ENCODE measurements at regions not wholly inside any gene's neighbourhood (a gene's known extent, or its start where the extent isn't known, plus 50 kb on each side); places are given as distances from the start of the nearest gene placed in this dataset.
"Not testable (repeated sequence)": the region's sequence is repeated elsewhere in the genome, so short reads cannot be mapped to it uniquely, and the experiment has no call there.

DNA sequence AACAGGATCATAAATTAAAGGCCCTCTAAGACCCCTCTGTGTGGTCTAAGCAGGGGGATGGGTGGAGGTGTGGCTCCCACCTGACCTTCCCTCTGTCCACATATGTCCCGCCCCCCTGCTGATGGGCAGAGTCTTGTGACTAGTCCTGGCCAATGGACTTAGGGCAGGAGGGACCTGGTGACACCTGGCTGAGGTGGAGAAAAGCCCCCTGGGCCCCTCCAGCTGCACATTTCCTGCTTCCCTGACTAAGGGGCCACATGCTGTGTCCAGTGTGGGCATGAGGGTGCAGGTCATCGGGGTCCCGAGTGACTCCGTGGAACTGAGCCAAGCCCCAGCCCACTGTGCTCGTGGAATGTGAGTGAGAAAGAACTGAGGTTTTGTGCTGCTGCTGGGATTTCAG lies 254.7 kb downstream of the ADGRD1 start:
- DNase-seq (ENCODE audit: insufficient read length) (no peak), FAIRE-seq (no peak)
- no peak for TF ChIP-seq TAF1 (IDR thresholded peaks at IDR 0.05; ENCODE audit: borderline replicate concordance, low read depth, low read length)
- TF ChIP-seq POLR2AphosphoS5 (IDR thresholded peaks at IDR 0.05; ENCODE audit: low read depth, low read length) = no peak
- no peak for TF ChIP-seq POLR2A (IDR thresholded peaks at IDR 0.05; ENCODE audit: low read depth, low read length)

DNA sequence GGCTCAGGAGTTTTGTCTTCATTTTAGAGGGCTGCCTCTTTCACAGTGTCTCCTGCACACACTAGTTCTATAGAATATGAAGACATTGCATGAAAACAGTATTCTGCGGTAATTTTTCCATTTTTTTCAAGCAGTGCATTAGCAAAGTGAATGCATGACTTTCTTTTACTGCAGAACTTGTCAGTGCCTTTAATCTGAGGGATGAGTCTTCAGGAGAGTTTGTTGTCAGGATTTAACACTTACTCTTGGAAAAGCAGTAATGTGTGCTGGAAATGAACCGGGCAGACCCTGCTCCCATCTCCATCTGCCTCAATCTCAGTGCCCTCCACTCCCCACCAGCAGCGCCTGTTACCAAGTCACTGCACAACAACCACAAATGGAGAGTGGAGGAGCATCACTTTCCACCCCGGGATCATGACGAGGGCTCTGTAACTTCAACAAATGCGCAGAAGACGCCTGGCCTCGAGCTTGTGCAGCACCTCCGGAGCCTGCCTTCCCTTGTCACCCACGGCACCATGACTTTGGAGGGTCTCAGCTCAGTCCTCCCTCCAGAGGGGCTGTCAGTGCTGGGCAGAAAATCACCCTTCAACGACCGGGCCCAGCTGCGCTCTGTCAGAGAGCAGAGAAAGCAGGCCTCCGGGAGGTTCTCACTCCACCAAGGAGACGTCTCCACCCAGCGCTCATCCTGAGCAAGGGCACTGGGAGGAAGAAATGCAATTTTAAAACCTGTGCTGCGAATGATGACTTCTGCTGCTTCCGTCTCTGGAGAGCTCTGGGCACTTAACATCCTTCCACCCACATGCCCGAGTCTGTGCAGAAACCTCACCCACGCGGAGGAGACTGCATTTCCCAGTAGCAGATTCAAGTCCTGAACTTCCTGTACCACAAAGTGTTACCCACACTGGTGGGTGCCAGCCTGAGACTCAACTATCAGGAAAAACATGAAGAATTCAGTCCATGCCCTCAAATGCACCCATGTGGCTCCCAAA lies 255.7 kb downstream of the ADGRD1 start:
- FAIRE-seq = no peak
- no peak for TF ChIP-seq POLR2A (IDR thresholded peaks at IDR 0.05; ENCODE audit: low read depth, low read length)
- no peak for TF ChIP-seq TAF1 (IDR thresholded peaks at IDR 0.05; ENCODE audit: borderline replicate concordance, low read depth, low read length)
- no peak for TF ChIP-seq POLR2AphosphoS5 (IDR thresholded peaks at IDR 0.05; ENCODE audit: low read depth, low read length)
- DNase-seq (ENCODE audit: insufficient read length) = no peak

DNA sequence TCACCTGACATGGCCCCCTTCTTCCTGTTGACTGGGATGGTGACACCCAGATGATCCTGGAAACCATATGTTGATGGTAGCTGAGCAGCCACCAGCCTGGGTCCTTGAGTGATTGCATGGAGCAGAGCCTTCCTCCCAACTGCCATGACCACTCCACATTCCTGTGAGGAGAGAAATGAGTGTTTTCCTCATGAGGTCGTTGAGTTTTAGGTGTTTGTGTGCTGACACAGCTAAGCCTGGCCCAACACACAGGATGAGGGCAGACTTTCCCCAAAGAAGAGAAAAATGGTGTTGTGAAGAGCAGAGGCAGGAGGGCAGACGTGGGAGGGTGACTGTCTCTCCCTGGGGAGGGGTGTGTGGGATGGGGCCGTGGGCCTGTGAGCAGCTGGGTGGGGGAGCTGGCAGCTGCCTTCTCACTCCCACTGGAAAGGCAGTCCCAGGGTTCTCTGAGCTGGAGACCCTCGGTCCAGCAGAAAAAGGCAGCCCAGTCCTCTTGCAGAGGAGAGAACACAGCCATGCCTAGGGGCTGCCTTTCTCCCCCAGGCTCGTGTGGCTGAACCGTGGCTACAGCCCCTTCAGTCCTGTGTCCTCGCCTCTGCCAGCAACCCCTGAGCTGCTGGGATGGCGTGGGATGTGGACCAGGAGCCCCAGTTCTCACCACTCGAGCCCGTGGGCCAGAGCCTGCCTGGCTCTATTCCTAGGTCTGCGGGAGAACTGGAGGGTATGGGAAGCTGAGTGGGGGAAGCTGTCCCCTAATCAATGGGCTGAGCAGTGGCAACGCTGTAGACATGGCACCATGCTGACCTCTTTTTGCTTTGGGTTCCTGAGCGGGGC lies 257.0 kb downstream of the ADGRD1 start:
- TF ChIP-seq POLR2AphosphoS5 (IDR thresholded peaks at IDR 0.05; ENCODE audit: low read depth, low read length) (no peak), TAF1 (IDR thresholded peaks at IDR 0.05; ENCODE audit: borderline replicate concordance, low read depth, low read length) (no peak), POLR2A (IDR thresholded peaks at IDR 0.05; ENCODE audit: low read depth, low read length) (no peak)
- FAIRE-seq = no peak

DNA sequence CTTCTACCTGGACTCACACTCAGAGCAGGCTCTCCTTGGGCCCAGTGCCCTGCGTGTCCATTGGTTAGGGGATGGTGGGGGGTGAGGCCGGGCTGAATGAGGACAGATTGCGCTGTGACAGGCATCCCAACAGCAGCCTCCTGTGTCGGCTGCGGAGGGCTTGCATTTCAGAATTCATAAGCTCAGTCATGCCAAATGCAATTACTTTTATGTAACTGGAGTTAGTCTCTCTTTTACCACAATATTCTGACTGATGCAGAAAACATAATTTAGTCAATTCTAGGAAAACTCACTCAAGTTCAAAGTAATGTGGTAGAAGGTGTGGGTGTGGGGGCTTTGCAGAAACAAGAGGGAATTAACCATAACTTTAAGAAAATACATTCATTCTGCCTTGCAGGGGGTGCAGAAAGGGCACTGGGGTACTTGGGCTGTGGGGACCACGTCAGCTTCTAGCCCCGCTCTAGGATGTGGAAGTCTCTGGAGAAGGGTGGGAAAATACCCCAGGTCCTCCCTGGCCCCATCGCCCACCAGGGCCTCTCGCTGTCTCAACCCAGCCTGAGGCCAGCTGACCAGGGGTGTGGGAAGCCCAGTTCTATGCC lies 257.7 kb downstream of the ADGRD1 start:
- no peak for DNase-seq (ENCODE audit: insufficient read length)
- FAIRE-seq = no peak
- TF ChIP-seq TAF1 (IDR thresholded peaks at IDR 0.05; ENCODE audit: borderline replicate concordance, low read depth, low read length) (no peak), POLR2AphosphoS5 (IDR thresholded peaks at IDR 0.05; ENCODE audit: low read depth, low read length) (no peak), POLR2A (IDR thresholded peaks at IDR 0.05; ENCODE audit: low read depth, low read length) (no peak)

More for the DNA sequence above, 257.0 kb downstream of the ADGRD1 start:
- no peak for DNase-seq (ENCODE audit: insufficient read length)

DNA sequence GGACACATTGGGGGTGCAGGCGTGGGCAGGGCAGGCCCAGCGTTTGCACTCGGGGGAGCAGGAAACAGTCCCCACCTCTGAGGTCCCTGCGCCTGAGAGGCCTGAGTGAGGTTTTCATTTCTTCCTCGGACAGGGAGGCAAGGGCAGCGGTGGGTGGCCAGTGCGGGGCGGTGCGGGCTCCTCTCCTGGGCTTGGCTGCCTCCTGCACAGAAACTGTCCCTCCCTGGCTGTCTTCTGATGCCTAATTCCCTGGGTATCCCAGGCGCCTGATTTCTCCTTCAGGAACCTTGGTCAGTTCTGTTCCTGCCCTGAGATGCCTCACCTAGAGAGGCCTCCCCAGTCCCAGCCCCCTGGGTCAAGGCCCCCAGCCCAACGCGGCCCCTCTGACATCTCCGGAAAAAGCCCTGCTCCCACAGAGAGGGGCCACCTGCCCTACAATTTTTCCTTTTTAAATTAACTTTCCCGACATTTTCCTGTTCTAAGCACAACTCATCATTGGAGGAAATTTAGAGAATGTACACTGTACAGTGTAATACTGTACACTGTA lies 260.3 kb downstream of the ADGRD1 start:
- DNase-seq (ENCODE audit: insufficient read length) (no peak), FAIRE-seq (no peak)
- TF ChIP-seq POLR2A (IDR thresholded peaks at IDR 0.05; ENCODE audit: low read depth, low read length) = no peak
- TF ChIP-seq TAF1 (IDR thresholded peaks at IDR 0.05; ENCODE audit: borderline replicate concordance, low read depth, low read length) = no peak
- TF ChIP-seq POLR2AphosphoS5 (IDR thresholded peaks at IDR 0.05; ENCODE audit: low read depth, low read length) = no peak

DNA sequence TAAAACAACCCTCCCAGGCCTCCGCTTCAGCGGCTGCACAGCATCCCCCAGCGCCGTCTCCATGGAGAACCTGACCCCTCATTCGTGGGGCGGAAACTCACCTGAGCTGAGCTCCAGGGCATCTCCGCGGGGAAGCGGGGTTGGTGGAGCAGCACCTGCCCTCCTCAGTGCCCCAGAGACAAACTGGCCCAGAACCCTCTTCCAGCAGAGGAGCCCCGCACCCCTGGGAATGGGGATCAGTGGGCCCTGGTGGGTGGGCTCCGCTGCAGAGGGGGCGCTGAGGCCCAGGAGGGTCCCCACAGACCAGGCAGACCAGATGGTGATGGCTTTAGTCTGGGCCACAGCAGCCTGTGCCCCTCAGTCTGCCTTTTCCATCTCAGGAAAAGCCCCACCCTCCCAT lies 261.2 kb downstream of the ADGRD1 start:
- not testable (repeated sequence) for FAIRE-seq; DNase-seq (ENCODE audit: insufficient read length)

DNA sequence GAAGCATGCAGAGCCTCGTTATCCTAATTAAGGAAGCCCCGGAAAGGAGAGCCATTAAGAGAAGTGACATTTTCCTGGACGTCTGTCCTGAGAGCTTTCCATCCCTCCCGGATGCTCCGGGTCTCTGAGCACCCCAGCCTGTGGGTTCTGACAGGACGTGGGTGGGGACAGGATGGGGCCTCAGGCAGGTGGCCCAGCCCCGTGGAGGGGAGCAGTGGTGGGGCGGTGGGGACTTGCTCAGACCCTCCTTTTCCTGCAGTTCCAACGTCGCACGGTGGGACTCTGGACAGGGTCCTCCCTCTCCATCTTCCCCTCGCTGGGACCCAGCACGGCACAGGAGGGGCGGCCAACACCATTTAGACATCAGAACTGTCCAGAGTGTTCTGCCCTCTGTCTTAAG lies 262.9 kb downstream of the ADGRD1 start:
- not testable (repeated sequence) for DNase-seq (ENCODE audit: insufficient read length)
- peak; percentile 40 for FAIRE-seq

DNA sequence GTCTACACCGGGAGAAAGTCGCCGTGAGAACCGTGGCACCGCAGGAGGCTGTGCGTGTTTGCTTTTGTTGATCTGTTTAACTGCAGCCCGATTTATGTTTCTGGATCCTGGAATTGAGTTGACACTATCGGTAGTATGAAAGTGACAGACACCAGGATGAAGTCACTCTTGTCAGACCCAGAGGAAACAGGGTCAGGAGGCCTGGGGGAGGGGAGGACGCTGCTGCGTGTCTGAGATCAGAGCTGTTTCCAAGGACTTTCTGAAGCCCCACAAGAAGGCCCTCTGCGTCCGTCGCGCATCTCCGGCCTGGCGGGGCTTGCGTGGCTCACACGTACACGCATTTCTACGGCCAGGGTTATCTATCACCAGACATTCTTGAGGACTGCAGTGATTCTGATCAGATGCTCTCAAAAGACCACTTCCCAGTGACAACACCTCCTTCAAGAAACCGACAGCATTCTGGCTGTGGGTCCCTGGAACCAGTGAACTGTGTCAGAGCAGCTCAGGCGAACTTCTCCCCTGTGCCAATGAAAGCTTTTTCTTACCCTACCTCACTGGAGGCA lies 263.4 kb downstream of the ADGRD1 start:
- no peak for TF ChIP-seq TAF1 (IDR thresholded peaks at IDR 0.05; ENCODE audit: borderline replicate concordance, low read depth, low read length)
- no peak for TF ChIP-seq POLR2AphosphoS5 (IDR thresholded peaks at IDR 0.05; ENCODE audit: low read depth, low read length)
- no peak for TF ChIP-seq POLR2A (IDR thresholded peaks at IDR 0.05; ENCODE audit: low read depth, low read length)
- DNase-seq (ENCODE audit: insufficient read length) = no peak
- FAIRE-seq = no peak

DNA sequence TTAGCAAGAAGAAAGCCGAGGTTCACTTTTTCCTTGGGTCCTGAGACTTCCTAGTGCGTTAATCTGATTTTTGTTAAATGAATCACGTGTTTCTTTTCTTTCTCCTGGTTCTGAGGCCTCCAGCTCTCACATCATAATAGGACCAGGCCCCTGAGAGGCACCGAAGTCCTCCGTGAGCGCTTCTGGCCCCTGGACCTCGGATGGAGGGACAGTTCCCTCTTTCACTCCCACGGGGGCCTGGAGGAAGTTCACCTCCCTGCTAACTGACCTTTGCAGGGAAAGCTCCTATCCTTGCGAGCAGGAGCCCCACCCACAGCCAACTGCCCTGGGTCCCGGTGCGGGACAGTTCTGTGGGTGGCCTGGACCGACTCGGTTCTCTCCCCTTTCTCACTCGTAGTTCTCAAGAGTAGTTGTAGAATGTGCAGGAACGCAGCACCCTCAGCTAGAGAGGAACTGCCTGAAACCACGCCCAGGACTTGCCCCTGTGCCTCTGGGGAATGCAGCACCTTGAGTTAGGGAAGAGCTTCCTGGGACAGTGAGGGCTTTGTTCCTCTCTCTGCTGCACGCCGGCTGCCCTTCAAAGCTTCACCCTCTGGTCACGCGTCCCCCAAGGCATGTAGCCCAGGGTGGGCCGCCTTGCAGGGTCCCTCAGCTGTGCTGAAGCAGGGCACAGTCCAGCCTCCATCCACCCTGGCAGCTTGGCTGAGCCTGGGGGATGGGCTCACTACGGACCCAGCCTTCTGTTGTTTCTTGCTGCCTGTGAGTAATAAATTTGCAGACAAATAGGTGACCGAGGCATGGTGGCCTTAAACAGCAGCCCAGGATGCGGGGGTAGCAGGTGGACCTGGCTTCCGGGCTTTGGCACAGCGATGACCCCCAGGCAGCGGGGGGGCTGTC lies 264.6 kb downstream of the ADGRD1 start:
- no peak for DNase-seq (ENCODE audit: insufficient read length)
- TF ChIP-seq POLR2AphosphoS5 (IDR thresholded peaks at IDR 0.05; ENCODE audit: low read depth, low read length) = no peak
- TF ChIP-seq TAF1 (IDR thresholded peaks at IDR 0.05; ENCODE audit: borderline replicate concordance, low read depth, low read length) = no peak
- TF ChIP-seq POLR2A (IDR thresholded peaks at IDR 0.05; ENCODE audit: low read depth, low read length) = no peak
- no peak for FAIRE-seq

DNA sequence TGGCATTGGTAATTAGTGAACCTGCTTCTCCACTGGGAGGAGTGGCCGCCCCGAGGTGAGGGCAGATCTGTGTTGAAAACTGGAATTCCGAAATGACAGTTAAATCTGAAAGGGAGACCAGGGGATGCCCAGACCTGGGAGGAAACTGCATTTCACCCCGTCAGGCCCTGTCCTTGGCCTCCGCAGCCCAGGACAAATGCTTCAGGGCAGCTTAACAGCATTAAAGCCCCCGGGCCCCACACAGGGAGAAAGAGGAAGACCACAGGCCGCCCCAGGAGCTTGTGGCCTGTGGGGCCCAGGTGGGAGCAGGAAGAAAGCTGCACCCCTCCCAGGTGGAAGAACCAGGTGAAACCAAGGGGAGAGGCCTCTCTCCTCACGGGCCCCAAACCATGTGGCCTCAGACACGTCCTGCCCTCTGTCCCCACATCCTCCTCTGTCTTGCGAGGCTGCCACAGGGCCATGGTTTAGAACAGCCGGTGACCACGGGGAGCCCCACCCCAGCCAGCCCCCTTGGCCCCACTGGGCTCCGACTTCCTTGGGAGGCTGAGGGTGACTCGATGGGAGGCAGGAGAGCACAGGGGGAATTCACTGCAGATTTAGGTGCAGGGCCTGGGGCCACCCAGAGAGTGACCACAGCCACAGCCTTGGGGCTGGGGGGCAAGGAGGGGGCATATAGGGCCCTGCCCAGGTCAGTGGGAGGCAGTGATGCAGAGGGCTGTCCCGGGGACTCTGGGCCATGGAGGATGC lies 265.4 kb downstream of the ADGRD1 start:
- TF ChIP-seq POLR2A (IDR thresholded peaks at IDR 0.05; ENCODE audit: low read depth, low read length) (no peak), POLR2AphosphoS5 (IDR thresholded peaks at IDR 0.05; ENCODE audit: low read depth, low read length) (no peak), TAF1 (IDR thresholded peaks at IDR 0.05; ENCODE audit: borderline replicate concordance, low read depth, low read length) (no peak)
- DNase-seq (ENCODE audit: insufficient read length) = no peak
- FAIRE-seq = no peak

Measured in GM12892 (cell line).